ENCODE measurements at regions not wholly inside any gene's neighbourhood (a gene's known extent, or its start where the extent isn't known, plus 50 kb on each side); places are given as distances from the start of the nearest gene placed in this dataset.

- WGBS, 3 donors = 74 to 90% (median 83%) methylated on average over 2 of the region's 2 CpGs
Measured at GRCh38 chr14:97172644-97173043, 375.5 kb downstream of the VRK1 start.

GRCh38 chr14:97177016-97177415 is 379.8 kb downstream of the VRK1 start:
- no peaks in the 10 kb centered on the region for H3K4me1 ChIP-seq (ENCODE audit: control insufficient read depth in 3 of 3, insufficient read depth in 2 of 3, low read depth in 1 of 3, low read length in 2 of 3)
- no peaks in the 10 kb centered on the region for H3K9me3 ChIP-seq (ENCODE audit: control insufficient read depth in 2 of 2, insufficient read depth in 1 of 2, low read depth in 1 of 2, low read length in 1 of 2)
- H3K36me3 ChIP-seq (ENCODE audit: control insufficient read depth in 3 of 3, insufficient read depth in 2 of 3, low read depth in 1 of 3, low read length in 3 of 3) = no peaks in the 10 kb centered on the region
- no peak overlapping the region for H3K27ac ChIP-seq (ENCODE audit: low read depth in 1 of 3, low read length in 2 of 3)
- H3K27me3 ChIP-seq (ENCODE audit: control insufficient read depth in 3 of 3, insufficient read depth in 3 of 3, low read length in 3 of 3) = no peaks in the 10 kb centered on the region
- 26 to 52% (median 36%) methylated on average over 6 of the region's 6 CpGs for WGBS, 3 donors
- DNase-seq (peak; percentile 4 to 21), FAIRE-seq (no peak)
- no peak overlapping the region for H3K4me3 ChIP-seq (ENCODE audit: low read depth in 1 of 3, low read length in 3 of 3)

More at GRCh38 chr14:97172644-97173043, 375.5 kb downstream of the VRK1 start:
- H3K36me3 ChIP-seq (ENCODE audit: control insufficient read depth in 3 of 3, insufficient read depth in 2 of 3, low read depth in 1 of 3, low read length in 3 of 3) = no peaks in the 10 kb centered on the region
- no peaks in the 10 kb centered on the region for H3K4me1 ChIP-seq (ENCODE audit: control insufficient read depth in 3 of 3, insufficient read depth in 2 of 3, low read depth in 1 of 3, low read length in 2 of 3)
- H3K27me3 ChIP-seq (ENCODE audit: control insufficient read depth in 3 of 3, insufficient read depth in 3 of 3, low read length in 3 of 3) = no peaks in the 10 kb centered on the region
- no peak overlapping the region for H3K4me3 ChIP-seq (ENCODE audit: low read depth in 1 of 3, low read length in 3 of 3)
- H3K9me3 ChIP-seq (ENCODE audit: control insufficient read depth in 2 of 2, insufficient read depth in 1 of 2, low read depth in 1 of 2, low read length in 1 of 2) = no peaks in the 10 kb centered on the region
- FAIRE-seq (no peak), DNase-seq (no peak)
- H3K27ac ChIP-seq (ENCODE audit: low read depth in 1 of 3, low read length in 2 of 3) = no peak overlapping the region

GRCh38 chr14:97177635-97178034 is 380.5 kb downstream of the VRK1 start:
- Histone ChIP-seq H3K4me3 (ENCODE audit: low read depth in 1 of 3, low read length in 3 of 3) (no peak overlapping the region), H3K27me3 (ENCODE audit: control insufficient read depth in 3 of 3, insufficient read depth in 3 of 3, low read length in 3 of 3) (no peaks in the 10 kb centered on the region), H3K9me3 (ENCODE audit: control insufficient read depth in 2 of 2, insufficient read depth in 1 of 2, low read depth in 1 of 2, low read length in 1 of 2) (no peaks in the 10 kb centered on the region), H3K36me3 (ENCODE audit: control insufficient read depth in 3 of 3, insufficient read depth in 2 of 3, low read depth in 1 of 3, low read length in 3 of 3) (no peaks in the 10 kb centered on the region), H3K27ac (ENCODE audit: low read depth in 1 of 3, low read length in 2 of 3) (no peak overlapping the region), H3K4me1 (ENCODE audit: control insufficient read depth in 3 of 3, insufficient read depth in 2 of 3, low read depth in 1 of 3, low read length in 2 of 3) (no peaks in the 10 kb centered on the region)
- WGBS, 3 donors = 57 to 71% (median 65%) methylated on average over 5 of the region's 5 CpGs
- DNase-seq = no peak
- no peak for FAIRE-seq

GRCh38 chr14:97178781-97179180 is 381.6 kb downstream of the VRK1 start:
- Histone ChIP-seq H3K4me3 (ENCODE audit: low read depth in 1 of 3, low read length in 3 of 3) (no peak overlapping the region), H3K27me3 (ENCODE audit: control insufficient read depth in 3 of 3, insufficient read depth in 3 of 3, low read length in 3 of 3) (no peaks in the 10 kb centered on the region), H3K27ac (ENCODE audit: low read depth in 1 of 3, low read length in 2 of 3) (no peak overlapping the region), H3K9me3 (ENCODE audit: control insufficient read depth in 2 of 2, insufficient read depth in 1 of 2, low read depth in 1 of 2, low read length in 1 of 2) (no peaks in the 10 kb centered on the region), H3K4me1 (ENCODE audit: control insufficient read depth in 3 of 3, insufficient read depth in 2 of 3, low read depth in 1 of 3, low read length in 2 of 3) (no peaks in the 10 kb centered on the region), H3K36me3 (ENCODE audit: control insufficient read depth in 3 of 3, insufficient read depth in 2 of 3, low read depth in 1 of 3, low read length in 3 of 3) (no peaks in the 10 kb centered on the region)
- WGBS, 3 donors = 49 to 58% (median 50%) methylated on average over 5 of the region's 5 CpGs
- FAIRE-seq (no peak), DNase-seq (no peak)

GRCh38 chr14:97179573-97179972 is 382.4 kb downstream of the VRK1 start:
- Histone ChIP-seq H3K4me1 (ENCODE audit: control insufficient read depth in 3 of 3, insufficient read depth in 2 of 3, low read depth in 1 of 3, low read length in 2 of 3) (no peaks in the 10 kb centered on the region), H3K27ac (ENCODE audit: low read depth in 1 of 3, low read length in 2 of 3) (no peak overlapping the region), H3K27me3 (ENCODE audit: control insufficient read depth in 3 of 3, insufficient read depth in 3 of 3, low read length in 3 of 3) (no peaks in the 10 kb centered on the region), H3K4me3 (ENCODE audit: low read depth in 1 of 3, low read length in 3 of 3) (no peak overlapping the region), H3K9me3 (ENCODE audit: control insufficient read depth in 2 of 2, insufficient read depth in 1 of 2, low read depth in 1 of 2, low read length in 1 of 2) (no peaks in the 10 kb centered on the region), H3K36me3 (ENCODE audit: control insufficient read depth in 3 of 3, insufficient read depth in 2 of 3, low read depth in 1 of 3, low read length in 3 of 3) (no peaks in the 10 kb centered on the region)
- FAIRE-seq = no peak
- DNase-seq = no peak
- 35 to 59% (median 45%) methylated on average over 3 of the region's 3 CpGs for WGBS, 3 donors

- no peaks in the 10 kb centered on the region for H3K27me3 ChIP-seq (ENCODE audit: control insufficient read depth in 3 of 3, insufficient read depth in 3 of 3, low read length in 3 of 3)
- DNase-seq (no peak), FAIRE-seq (no peak)
- no peaks in the 10 kb centered on the region for H3K9me3 ChIP-seq (ENCODE audit: control insufficient read depth in 2 of 2, insufficient read depth in 1 of 2, low read depth in 1 of 2, low read length in 1 of 2)
- H3K36me3 ChIP-seq (ENCODE audit: control insufficient read depth in 3 of 3, insufficient read depth in 2 of 3, low read depth in 1 of 3, low read length in 3 of 3) = no peaks in the 10 kb centered on the region
- no peak overlapping the region for H3K27ac ChIP-seq (ENCODE audit: low read depth in 1 of 3, low read length in 2 of 3)
- WGBS, 3 donors = 86 to 89% (median 88%) methylated on average over 32 of the region's 32 CpGs
- H3K4me3 ChIP-seq (ENCODE audit: low read depth in 1 of 3, low read length in 3 of 3) = no peak overlapping the region
- no peaks in the 10 kb centered on the region for H3K4me1 ChIP-seq (ENCODE audit: control insufficient read depth in 3 of 3, insufficient read depth in 2 of 3, low read depth in 1 of 3, low read length in 2 of 3)
Measured at GRCh38 chr14:97180304-97181200, 383.4 kb downstream of the VRK1 start.

- FAIRE-seq = no peak
- DNase-seq = peak; percentile 3 to 8
- Histone ChIP-seq H3K4me3 (ENCODE audit: low read depth in 1 of 3, low read length in 3 of 3) (no peak overlapping the region), H3K27me3 (ENCODE audit: control insufficient read depth in 3 of 3, insufficient read depth in 3 of 3, low read length in 3 of 3) (no peaks in the 10 kb centered on the region), H3K9me3 (ENCODE audit: control insufficient read depth in 2 of 2, insufficient read depth in 1 of 2, low read depth in 1 of 2, low read length in 1 of 2) (no peaks in the 10 kb centered on the region), H3K4me1 (ENCODE audit: control insufficient read depth in 3 of 3, insufficient read depth in 2 of 3, low read depth in 1 of 3, low read length in 2 of 3) (no peaks in the 10 kb centered on the region), H3K27ac (ENCODE audit: low read depth in 1 of 3, low read length in 2 of 3) (no peak overlapping the region), H3K36me3 (ENCODE audit: control insufficient read depth in 3 of 3, insufficient read depth in 2 of 3, low read depth in 1 of 3, low read length in 3 of 3) (no peaks in the 10 kb centered on the region)
- WGBS, 3 donors = 18 to 32% (median 24%) methylated on average over 6 of the region's 6 CpGs
Measured at GRCh38 chr14:97185186-97185585, 388.0 kb downstream of the VRK1 start.

- Histone ChIP-seq H3K9me3 (ENCODE audit: control insufficient read depth in 2 of 2, insufficient read depth in 1 of 2, low read depth in 1 of 2, low read length in 1 of 2) (no peaks in the 10 kb centered on the region), H3K36me3 (ENCODE audit: control insufficient read depth in 3 of 3, insufficient read depth in 2 of 3, low read depth in 1 of 3, low read length in 3 of 3) (no peaks in the 10 kb centered on the region), H3K4me1 (ENCODE audit: control insufficient read depth in 3 of 3, insufficient read depth in 2 of 3, low read depth in 1 of 3, low read length in 2 of 3) (no peaks in the 10 kb centered on the region), H3K27me3 (ENCODE audit: control insufficient read depth in 3 of 3, insufficient read depth in 3 of 3, low read length in 3 of 3) (no peaks in the 10 kb centered on the region), H3K4me3 (ENCODE audit: low read depth in 1 of 3, low read length in 3 of 3) (no peak overlapping the region), H3K27ac (ENCODE audit: low read depth in 1 of 3, low read length in 2 of 3) (no peak overlapping the region)
- no peak for DNase-seq
- FAIRE-seq = no peak
- 48 to 63% (median 58%) methylated on average over 1 to 2 of the region's 2 CpGs for WGBS, 3 donors
Measured at GRCh38 chr14:97187916-97188315, 390.7 kb downstream of the VRK1 start.

- H3K36me3 ChIP-seq (ENCODE audit: control insufficient read depth in 3 of 3, insufficient read depth in 2 of 3, low read depth in 1 of 3, low read length in 3 of 3) = no peaks in the 10 kb centered on the region
- 78 to 89% (median 80%) methylated on average over 4 of the region's 4 CpGs for WGBS, 3 donors
- peaks cover 0 to 3% of the 10 kb centered on the region in 2 donors for H3K9me3 ChIP-seq (ENCODE audit: control insufficient read depth in 2 of 2, insufficient read depth in 1 of 2, low read depth in 1 of 2, low read length in 1 of 2)
- H3K27ac ChIP-seq (ENCODE audit: low read depth in 1 of 3, low read length in 2 of 3) = no peak overlapping the region
- H3K27me3 ChIP-seq (ENCODE audit: control insufficient read depth in 3 of 3, insufficient read depth in 3 of 3, low read length in 3 of 3) = no peaks in the 10 kb centered on the region
- DNase-seq = no peak
- FAIRE-seq = no peak
- H3K4me1 ChIP-seq (ENCODE audit: control insufficient read depth in 3 of 3, insufficient read depth in 2 of 3, low read depth in 1 of 3, low read length in 2 of 3) = no peaks in the 10 kb centered on the region
- H3K4me3 ChIP-seq (ENCODE audit: low read depth in 1 of 3, low read length in 3 of 3) = no peak overlapping the region
Measured at GRCh38 chr14:97196336-97196735, 399.2 kb downstream of the VRK1 start.
